ENCODE measurements at regions not wholly inside any gene's neighbourhood (a gene's known extent, or its start where the extent isn't known, plus 50 kb on each side); places are given as distances from the start of the nearest gene placed in this dataset.

DNA sequence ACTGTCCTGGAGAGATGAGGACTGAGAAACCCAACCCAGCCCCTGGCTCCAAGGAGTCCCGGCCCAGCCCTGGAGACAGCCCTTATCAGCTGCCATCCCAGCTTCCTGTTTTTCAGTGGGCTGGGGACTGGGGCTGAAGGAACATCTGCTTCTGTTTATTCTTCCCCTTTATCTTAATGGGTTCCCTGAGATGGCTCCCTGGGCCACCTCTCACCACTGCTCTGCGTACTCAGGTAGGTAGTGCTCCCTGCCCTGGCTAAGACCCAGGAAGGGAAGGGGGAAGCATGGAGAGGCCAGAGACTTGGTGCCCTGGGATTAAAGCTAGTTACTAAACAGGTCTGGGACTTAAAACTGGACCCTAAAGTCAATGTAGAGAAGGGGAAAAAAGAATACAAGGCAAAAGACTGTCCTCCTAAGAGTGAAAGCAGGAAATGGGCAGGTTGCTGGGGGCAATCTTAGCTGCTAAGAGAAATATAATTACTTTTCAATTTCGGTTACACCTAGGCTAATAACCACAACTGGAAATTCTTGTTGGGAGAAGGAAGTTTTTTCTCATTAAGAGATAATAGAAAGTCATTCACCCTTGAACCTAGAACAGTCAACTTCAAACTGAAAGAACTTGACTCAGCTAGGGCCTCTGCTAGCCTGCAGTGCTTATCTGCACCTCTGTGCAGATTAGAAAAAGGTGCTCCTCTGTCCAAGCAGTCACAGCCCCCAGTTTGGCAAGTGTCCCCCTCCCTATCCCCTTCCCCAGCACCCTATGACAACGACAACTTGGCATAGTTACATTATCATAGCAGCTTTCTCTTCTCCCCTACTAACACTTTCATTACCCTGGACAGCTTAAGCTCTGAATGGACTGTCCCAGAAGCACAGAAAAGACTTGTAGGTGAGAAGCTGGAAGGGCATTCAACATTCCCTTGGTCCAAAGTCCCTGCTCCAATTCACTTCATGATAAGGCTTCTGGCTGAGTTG lies 65.6 kb upstream of the KDM7A start:
- TF ChIP-seq, protein P1, sequence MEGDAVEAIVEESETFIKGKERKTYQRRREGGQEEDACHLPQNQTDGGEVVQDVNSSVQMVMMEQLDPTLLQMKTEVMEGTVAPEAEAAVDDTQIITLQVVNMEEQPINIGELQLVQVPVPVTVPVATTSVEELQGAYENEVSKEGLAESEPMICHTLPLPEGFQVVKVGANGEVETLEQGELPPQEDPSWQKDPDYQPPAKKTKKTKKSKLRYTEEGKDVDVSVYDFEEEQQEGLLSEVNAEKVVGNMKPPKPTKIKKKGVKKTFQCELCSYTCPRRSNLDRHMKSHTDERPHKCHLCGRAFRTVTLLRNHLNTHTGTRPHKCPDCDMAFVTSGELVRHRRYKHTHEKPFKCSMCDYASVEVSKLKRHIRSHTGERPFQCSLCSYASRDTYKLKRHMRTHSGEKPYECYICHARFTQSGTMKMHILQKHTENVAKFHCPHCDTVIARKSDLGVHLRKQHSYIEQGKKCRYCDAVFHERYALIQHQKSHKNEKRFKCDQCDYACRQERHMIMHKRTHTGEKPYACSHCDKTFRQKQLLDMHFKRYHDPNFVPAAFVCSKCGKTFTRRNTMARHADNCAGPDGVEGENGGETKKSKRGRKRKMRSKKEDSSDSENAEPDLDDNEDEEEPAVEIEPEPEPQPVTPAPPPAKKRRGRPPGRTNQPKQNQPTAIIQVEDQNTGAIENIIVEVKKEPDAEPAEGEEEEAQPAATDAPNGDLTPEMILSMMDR (IDR thresholded peaks at IDR 0.05; ENCODE audit: low read length) = no peak
- TF ChIP-seq EZH2 (optimal IDR thresholded peaks at IDR 0.05; ENCODE audit: low read depth, low read length) (no peak), EZH2phosphoT487 (IDR thresholded peaks at IDR 0.05; ENCODE audit: low read length) (no peak)
